NCI-H187 treated with DMSO at 0.1 percent for 48 hours (cell line): ENCODE measurements at regions not wholly inside any gene's neighbourhood (a gene's known extent, or its start where the extent isn't known, plus 50 kb on each side); places are given as distances from the start of the nearest gene placed in this dataset.

Source experiments
- DNase-seq: peaks from one replicate; lab custom pipeline; 2025; lab: John Stamatoyannopoulos, UW

GRCh38 chr14:95466506-95466905 is 49.9 kb downstream of the SYNE3 start:
- DNase-seq, result no peak

GRCh38 chr14:95465936-95466335 is 50.5 kb downstream of the SYNE3 start:
- no peak for DNase-seq

DNA sequence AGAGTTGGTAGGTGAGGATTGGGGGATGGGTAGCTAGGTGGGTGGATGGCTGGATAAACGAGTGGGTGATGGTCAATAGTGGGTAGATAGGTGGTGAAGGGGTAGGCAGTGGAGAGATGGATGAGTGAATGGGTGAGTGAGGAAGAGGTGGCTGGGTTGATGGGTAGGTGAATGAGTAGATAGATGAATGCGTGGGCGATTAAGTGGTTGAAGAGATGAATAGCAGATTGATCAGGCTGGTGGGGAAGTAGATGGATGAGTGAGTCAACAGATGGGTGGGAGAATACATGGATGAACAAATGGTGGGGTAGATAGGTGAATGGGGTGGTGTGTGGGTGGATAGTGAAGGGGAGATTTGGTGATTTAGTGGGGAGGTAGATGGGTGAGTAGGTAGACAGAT is 51.1 kb downstream of the SYNE3 start:
- DNase-seq, result no peak

DNA sequence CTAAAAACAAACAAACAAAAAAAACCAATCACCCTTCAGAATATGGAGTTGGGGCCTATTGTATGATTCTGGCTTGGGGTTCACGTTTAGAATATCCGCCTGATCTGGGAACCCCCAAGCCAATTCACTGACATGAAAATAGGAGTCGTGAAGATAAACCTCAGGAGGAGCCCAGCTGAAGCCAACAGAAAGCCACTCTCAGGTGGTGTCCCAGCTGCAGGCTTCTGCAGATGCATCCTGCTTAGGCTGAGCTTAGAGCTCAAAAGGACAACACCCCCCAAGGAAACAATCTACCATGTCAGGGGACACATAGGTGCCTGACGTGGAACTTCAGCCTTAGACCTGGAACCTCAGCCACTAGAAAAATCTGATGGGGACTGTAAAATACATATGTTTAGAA is 51.9 kb downstream of the SYNE3 start:
- no peak for DNase-seq

- DNase-seq, result no peak
Measured at GRCh38 chr14:95464103-95464502, 52.3 kb downstream of the SYNE3 start.

DNA sequence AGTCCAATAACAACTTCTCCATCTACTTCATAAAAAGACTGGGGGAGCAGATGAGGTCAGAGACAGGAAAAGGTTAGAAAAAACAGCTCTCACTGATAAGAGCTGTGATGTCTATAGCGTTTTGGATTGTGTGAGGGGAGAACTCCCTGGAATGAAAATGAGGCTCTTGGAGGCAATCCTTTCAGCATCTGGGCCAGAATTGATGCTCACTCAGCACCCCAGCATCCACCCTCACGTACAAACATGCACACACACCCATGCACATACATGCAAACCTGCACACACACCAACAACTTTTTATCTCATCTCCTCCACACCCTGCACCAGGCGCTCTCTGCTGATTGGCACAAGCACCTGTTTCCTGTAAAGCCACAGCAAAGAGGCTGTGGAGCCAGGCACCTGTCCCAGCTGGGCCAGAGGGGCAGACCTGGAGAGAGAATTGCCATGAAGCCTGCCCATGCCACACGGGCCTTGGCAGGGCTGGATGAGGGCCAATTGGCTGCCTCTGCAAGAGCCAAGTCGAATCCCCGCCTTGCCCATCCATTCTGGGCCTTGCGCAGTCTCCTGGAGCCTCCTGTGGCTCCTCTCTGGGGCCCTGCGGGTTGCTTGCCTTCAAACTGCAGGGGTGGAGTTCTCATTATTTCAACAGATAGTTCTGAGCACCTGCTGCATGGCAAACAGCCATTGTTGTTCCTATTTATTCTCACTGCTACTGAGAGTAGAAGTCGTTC is 53.1 kb downstream of the SYNE3 start:
- DNase-seq, result no peak

DNA sequence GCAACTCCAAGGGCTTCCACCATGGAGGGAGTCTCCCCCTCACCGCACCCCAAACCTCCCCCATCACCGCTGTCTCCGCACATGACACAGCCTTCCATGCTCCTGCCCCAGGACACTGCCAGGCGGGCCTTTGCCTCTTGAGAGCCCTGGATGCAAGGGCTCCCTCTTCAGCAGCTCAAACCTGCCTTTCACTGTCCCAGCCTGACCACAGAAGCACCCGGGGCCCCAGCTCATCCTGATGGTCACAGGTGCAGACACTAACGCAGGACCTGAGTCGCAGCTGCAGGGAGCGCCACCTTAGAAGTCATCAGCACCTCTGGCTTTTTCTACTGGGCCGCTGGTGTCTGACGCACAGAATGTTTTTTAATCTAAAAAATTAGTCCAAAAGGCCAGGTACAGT is 54.0 kb downstream of the SYNE3 start:
- DNase-seq, result no peak

GRCh38 chr14:95460647-95461478 is 55.6 kb downstream of the SYNE3 start:
- DNase-seq, result no peak

DNA sequence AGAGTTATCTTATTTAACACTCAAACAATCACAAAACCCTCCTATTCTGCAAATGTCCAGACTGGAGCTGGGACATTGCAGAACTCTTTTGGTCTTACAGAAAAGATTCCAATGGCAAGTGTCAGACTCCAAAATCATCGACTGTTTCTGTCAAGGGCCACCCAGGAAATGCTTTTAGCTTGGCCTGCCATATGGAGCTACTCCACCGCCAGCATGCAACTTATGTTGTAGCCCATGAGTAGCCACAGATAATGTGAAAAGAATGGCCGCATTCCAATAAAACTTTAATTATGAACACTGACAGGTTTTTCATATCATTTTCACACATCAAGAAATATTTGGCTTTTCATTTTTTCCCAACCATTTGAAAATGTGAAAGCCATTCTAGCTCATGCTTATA is 57.5 kb downstream of the SYNE3 start:
- no peak for DNase-seq

DNA sequence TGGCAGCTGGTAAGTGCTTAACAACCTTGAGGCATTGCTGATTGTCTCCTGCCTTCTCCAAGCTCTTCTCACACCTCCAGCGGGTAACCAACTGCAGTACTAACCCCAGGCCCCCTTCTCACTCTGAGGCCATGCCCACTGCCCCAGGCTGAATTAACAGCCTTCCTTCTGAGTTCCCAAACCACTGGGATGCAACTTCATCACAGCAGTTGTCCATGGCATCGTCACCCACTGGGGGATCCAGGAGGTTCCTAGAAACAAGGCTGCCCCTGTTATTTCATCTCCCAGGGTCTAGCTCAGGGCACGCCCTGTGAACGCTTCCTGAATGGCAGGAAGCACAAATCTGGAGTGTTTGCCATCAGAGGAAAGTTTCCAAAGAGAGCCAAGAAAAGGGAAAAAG is 58.0 kb downstream of the SYNE3 start:
- DNase-seq, result no peak

- no peak for DNase-seq
Measured at GRCh38 chr14:95456281-95456680, 60.2 kb downstream of the SYNE3 start.

DNA sequence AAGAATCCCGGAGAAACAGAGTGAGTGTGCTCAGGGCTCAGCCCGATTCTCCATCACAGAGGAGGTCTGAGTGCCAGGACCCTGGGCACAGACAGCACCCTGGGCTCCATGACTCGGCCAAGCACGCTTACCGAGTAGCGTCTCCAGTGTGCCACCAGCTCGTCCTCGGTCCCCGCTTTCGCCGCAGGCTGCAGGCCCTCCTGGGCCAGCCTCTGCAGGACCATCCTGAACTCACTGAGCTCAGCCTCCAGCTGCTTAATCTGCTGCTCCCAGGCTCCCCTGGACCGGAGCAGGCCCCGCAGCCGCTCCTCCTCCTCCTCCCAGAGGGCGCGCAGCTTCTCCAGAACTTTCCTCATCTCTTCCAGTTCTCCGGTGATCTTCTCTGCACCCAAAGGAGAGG is 61.2 kb downstream of the SYNE3 start:
- DNase-seq, result no peak

GRCh38 chr14:95453713-95453980 is 62.8 kb downstream of the SYNE3 start:
- no peak for DNase-seq

GRCh38 chr14:95452893-95453712 is 63.3 kb downstream of the SYNE3 start:
- DNase-seq, result no peak

DNA sequence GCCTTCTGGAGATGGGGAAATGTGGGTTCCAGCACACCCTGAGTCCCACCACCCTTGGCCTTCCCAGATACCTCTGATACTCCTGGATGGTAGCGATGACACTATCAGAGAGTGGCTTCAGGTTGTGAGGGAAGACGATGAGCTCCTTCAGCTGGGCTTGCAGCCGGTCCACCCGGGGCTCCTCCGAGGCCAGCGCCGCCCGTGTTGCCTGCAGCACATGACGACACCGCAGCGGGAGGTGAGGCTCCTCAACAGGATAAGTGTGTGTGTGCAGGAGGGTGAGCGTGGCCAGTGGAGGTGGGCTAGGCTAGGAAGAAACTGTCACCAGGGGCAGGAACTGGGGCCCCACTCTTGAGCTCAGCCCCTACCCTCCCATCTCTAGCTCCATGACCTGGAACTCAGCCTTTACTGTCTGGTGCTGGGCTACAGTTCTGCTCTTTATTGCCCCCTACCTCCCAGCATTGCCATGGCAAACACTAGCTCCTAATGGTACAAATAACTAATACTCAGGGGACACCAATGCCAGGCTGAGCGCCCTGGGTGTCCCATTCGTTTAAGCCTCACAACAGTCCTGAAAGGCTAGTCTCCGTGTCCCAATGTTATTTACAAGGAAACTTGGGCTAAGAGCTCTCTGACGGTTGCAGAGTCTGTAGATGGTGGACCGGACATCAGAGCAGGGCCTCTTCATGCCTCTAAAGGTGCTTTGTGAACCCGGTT is 64.1 kb downstream of the SYNE3 start:
- no peak for DNase-seq

DNA sequence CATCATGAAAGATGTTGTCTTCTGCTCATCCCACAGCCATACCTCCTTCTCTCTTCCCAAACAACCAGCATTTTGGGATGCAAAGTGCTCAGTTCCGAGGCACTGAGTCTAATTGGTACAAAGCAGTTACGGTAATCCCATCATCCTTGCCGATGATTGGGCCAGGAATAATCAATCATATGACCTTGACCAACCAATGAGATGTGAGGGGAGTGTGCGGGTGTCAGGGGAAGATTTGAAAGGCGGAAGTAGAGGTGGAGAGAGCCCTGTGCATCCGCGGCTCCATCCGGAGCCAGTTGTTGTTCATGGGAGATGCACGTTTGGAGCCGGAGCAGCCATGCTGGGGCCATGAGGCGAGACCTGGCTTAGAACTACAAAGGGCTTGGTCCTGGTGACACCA is 67.3 kb downstream of the SYNE3 start:
- DNase-seq, result no peak

DNA sequence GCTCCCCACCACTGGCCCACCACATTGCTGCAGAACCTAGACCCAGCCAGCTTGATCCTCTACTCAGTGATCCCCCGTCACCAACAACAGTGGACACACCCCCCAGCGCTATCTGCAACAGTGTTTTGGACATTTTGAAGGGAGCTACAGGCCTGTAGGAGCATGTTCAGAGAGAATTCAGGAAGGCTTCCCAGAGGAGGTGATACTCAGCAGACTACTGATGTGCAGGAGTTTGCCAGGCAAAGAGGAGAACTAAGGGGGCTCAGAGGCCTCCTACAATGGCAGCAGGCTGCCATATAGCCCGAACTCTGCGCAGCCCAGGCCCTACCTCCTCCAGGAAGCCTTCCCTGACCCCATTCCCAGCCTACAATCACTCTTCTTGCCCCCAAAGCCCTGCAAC is 70.0 kb downstream of the SYNE3 start:
- no peak for DNase-seq

- no peak for DNase-seq
Measured at GRCh38 chr14:95445676-95446075, 70.8 kb downstream of the SYNE3 start.

DNA sequence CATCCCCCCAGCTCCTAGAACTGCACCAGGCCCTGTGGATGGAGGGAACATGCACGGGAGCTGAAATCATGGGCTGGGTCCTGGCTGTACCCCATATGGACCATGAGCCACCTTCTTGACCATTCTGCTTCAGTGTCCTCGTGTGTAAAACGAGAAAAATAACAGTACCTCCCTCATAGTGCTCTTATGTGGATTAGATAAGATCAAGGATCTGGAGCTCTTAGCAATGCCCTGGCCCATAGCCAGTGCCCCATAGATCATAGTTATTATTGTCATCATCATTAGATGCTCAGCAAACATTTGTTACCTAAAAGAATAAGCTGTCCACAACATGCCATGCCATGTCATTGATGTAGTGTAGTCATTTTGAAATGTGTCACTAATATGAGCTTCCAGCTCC is 71.3 kb downstream of the SYNE3 start:
- no peak for DNase-seq

DNA sequence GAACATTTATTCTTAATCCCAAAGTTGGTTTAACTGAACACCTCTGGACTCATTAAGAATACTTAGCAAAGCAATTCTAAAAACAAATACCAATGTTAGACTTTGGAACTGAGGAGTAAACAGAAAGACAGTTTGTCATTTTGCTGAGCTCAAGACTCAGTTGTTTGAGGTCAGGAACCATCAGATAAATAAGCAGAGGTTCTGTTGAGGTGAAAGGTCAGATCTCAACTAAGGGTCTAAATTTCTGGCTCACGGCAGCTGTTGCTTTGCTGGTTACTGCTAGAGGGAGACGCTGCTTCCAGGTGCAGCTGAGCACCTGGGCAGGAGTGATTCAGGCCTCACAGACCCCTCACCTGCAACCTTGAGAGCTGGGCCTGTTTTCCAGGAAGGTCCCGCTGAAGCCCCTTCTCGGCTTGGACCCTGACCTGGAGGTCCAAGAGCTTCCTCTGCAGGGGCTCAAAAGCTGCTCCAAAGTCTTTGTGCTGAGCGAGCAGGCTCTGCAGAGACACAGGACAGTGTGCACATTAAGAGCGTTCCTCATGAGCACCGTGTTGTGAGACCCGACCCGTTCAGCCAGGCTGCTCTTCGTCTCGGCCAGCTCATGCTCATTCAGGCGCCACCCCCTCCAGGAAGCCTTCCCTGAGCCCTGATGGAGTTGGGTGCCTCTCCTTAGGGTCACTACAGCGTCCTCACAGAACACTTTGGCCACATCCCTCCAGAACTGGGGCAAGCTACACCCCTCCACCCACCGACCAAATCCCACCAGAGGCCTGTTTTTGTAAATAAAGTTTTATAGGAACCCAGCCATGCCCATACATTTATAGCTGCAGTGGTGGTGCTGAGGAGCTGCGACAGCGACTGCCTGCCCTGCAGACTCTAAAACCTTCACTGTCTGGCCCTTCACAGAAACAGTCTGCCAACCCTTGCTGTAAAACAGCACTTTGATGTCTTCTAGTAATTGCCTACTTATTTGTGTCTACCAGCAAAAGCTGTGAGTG is 72.0 kb downstream of the SYNE3 start:
- DNase-seq, result no peak

DNA sequence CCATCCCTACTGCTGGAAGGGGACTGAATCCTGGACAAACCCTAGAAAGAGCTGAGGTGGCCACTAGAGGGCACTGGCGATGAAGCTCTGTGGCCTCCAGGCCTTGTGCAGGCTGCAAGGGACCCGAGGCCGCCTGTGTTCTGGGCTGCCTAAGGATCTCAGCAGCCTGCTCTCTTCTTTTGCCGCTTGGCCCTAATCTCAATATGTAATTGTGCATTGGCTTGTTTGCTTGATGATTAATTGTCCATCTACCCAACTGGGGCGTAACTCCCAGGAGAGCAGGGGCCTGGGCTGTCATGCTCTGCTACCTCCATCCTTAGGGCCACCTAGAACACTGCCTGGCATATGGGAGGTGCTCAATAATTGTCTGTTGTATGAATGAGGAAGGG is 73.8 kb downstream of the SYNE3 start:
- DNase-seq, result peak; percentile 72
